ENCODE measurements at regions not wholly inside any gene's neighbourhood (a gene's known extent, or its start where the extent isn't known, plus 50 kb on each side); places are given as distances from the start of the nearest gene placed in this dataset.

GRCh38 chr20:36824142-36824940 is 50.8 kb upstream of the DSN1 start:
- Histone ChIP-seq H3K27ac (replicated peaks in 1 of 4) (peak overlapping the region; percentile 65 to 77 (median 76)), H3K4me1 (peaks cover 61 to 91% (median 86%) of the 10 kb centered on the region in 4 donors)

GRCh38 chr20:36825385-36826104 is 50.4 kb upstream of the TLDC2 start:
- H3K9me3 ChIP-seq, result no peaks in the 10 kb centered on the region
- intact Hi-C loops (cut with DNase I), result no loop called here
- 69% methylated on average over 16 of the region's 17 CpGs for WGBS

More at GRCh38 chr20:36824142-36824940, 50.8 kb upstream of the DSN1 start:
- Histone ChIP-seq H3K9me3 (no peaks in the 10 kb centered on the region), H3K36me3 (peaks cover 15 to 54% (median 38%) of the 10 kb centered on the region in 4 donors), H3K27me3 (no peaks in the 10 kb centered on the region), H3K4me3 (no peak overlapping the region)
- intact Hi-C loops (cut with DNase I), result no loop called here
- no peak for DNase-seq (ENCODE audit: extremely low spot score)
- WGBS, result 87% methylated on average over 8 of the region's 8 CpGs
- no peak for TF ChIP-seq CTCF (IDR thresholded peaks at IDR 0.05)
- TF ChIP-seq POLR2A (IDR thresholded peaks at IDR 0.05; ENCODE audit: low read depth), result no peak

More at GRCh38 chr20:36825385-36826104, 50.4 kb upstream of the TLDC2 start:
- Histone ChIP-seq H3K36me3 (peaks cover 15 to 54% (median 36%) of the 10 kb centered on the region in 4 donors), H3K4me1 (peaks cover 55 to 91% (median 86%) of the 10 kb centered on the region in 4 donors), H3K27me3 (no peaks in the 10 kb centered on the region), H3K4me3 (no peak overlapping the region), H3K27ac (replicated peaks in 1 of 4) (peak overlapping the region in 2 of 4 donors; percentile 3 to 26)
- no peak for DNase-seq (ENCODE audit: extremely low spot score)
- TF ChIP-seq POLR2A (IDR thresholded peaks at IDR 0.05; ENCODE audit: low read depth) (no peak), POLR2AphosphoS5 (IDR thresholded peaks at IDR 0.05) (no peak), CTCF (IDR thresholded peaks at IDR 0.05) (no peak), EP300 (IDR thresholded peaks at IDR 0.05) (no peak)

Measured in esophagus muscularis mucosa (tissue), 4 donors.